ENCODE measurements at regions not wholly inside any gene's neighbourhood (a gene's known extent, or its start where the extent isn't known, plus 50 kb on each side); places are given as distances from the start of the nearest gene placed in this dataset.

DNA sequence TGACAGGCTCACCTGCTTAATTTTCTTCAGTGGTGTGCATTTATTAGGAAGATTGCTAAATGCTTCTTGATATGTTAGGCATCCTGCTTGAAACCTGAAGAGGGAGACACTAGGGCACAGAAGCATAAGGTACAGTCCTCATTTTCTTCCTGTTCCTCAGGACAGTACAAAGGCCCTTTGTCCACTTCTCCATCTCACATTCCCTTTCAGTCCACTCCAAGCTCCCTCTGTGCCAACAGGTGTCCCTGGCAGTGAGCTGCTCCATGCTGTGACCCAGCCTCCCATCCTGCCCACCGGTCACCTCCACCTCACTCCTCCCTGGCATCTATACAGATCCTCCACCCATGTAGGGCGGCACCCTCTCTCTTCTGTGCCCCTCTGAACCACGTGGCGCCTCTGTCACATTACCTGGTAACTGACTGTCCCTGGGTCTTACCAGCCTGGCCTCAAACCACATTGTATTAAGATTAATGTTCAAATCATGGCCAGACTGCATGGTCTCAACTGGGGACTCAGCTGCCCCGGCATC lies 162.8 kb downstream of the VAPA start:
- Histone ChIP-seq H3K27me3 (ENCODE audit: control insufficient read depth in 2 of 2, insufficient read depth in 2 of 2, low read length in 2 of 2) (no peaks in the 10 kb centered on the region), H3K36me3 (ENCODE audit: control insufficient read depth in 2 of 3, insufficient read depth in 3 of 3, low read length in 3 of 3) (no peaks in the 10 kb centered on the region), H3K4me1 (ENCODE audit: control insufficient read depth in 2 of 2, insufficient read depth in 2 of 2, low read length in 2 of 2) (no peaks in the 10 kb centered on the region), H3K27ac (ENCODE audit: low read depth, low read length) (no peak overlapping the region), H3K4me3 (ENCODE audit: low read length) (no peak overlapping the region), H3K9me3 (ENCODE audit: control insufficient read depth in 2 of 3, low read length in 3 of 3) (no peaks in the 10 kb centered on the region)
- Mint-ChIP-seq H3K4me1 (peaks cover 0 to 8% (median 0%) of the 10 kb centered on the region in 7 donors), H3K4me3 (no peak overlapping the region), H3K27me3 (peaks cover 3 to 6% (median 4%) of the 10 kb centered on the region in 5 donors), H3K27ac (no peak overlapping the region), H3K36me3 (peaks cover 0 to 3% (median 0%) of the 10 kb centered on the region in 5 donors), H3K9me3 (peaks cover 0 to 6% (median 0%) of the 10 kb centered on the region in 11 donors)
- ChIA-PET POLR2A (no interaction called here), CTCF (no interaction called here)
- no peak for ATAC-seq
- DNase-seq: no peak
- intact Hi-C loops (cut with micrococcal nuclease): no loop called here

- H3K9me3 ChIP-seq (ENCODE audit: control insufficient read depth in 2 of 3, low read length in 3 of 3): no peaks in the 10 kb centered on the region
- H3K27me3 Mint-ChIP-seq: peaks cover 3 to 6% (median 4%) of the 10 kb centered on the region in 5 donors
- H3K9me3 Mint-ChIP-seq: peaks cover 4 to 18% (median 9%) of the 10 kb centered on the region in 11 donors
- ChIA-PET CTCF (no interaction called here), POLR2A (no interaction called here)
- H3K4me3 Mint-ChIP-seq: no peak overlapping the region
- H3K27me3 ChIP-seq (ENCODE audit: control insufficient read depth in 2 of 2, insufficient read depth in 2 of 2, low read length in 2 of 2): no peaks in the 10 kb centered on the region
- peaks cover 0 to 7% (median 4%) of the 10 kb centered on the region in 5 donors for H3K36me3 Mint-ChIP-seq
- no peaks in the 10 kb centered on the region for H3K36me3 ChIP-seq (ENCODE audit: control insufficient read depth in 2 of 3, insufficient read depth in 3 of 3, low read length in 3 of 3)
- H3K27ac ChIP-seq (ENCODE audit: low read depth, low read length): no peak overlapping the region
- H3K4me1 Mint-ChIP-seq: peaks cover 0 to 8% (median 0%) of the 10 kb centered on the region in 7 donors
- intact Hi-C loops (cut with micrococcal nuclease): no loop called here
- no peaks in the 10 kb centered on the region for H3K4me1 ChIP-seq (ENCODE audit: control insufficient read depth in 2 of 2, insufficient read depth in 2 of 2, low read length in 2 of 2)
- no peak for ATAC-seq
- DNase-seq: no peak
- no peak overlapping the region for H3K27ac Mint-ChIP-seq
- no peak overlapping the region for H3K4me3 ChIP-seq (ENCODE audit: low read length)
Measured at GRCh38 chr18:10077986-10078385, 164.2 kb downstream of the VAPA start.

DNA sequence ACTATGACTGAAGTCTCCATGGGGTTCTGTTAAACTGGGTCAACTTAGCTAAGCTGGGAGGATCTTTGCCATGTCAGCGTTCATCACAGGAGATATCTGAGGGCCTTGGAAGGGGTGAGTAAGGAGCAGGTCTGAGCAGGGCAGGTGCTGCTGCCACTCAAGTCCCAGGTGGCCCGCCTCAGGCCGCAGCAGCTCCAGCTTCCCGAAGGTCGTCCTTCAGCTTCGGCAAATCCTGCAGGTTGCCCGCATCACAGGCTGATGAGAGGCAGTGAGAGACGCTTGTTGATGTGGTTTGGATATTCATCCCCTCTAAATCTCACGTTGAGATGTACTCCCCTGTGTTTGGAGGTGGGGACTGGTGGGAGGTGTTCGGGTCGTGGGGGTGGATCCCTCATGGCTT lies 166.6 kb downstream of the VAPA start:
- H3K9me3 ChIP-seq (ENCODE audit: control insufficient read depth in 2 of 3, low read length in 3 of 3): no peaks in the 10 kb centered on the region
- peaks cover 4 to 27% (median 14%) of the 10 kb centered on the region in 11 donors for H3K9me3 Mint-ChIP-seq
- POLR2A ChIA-PET: no interaction called here
- H3K4me3 Mint-ChIP-seq: no peak overlapping the region
- no peak overlapping the region for H3K4me3 ChIP-seq (ENCODE audit: low read length)
- H3K27me3 ChIP-seq (ENCODE audit: control insufficient read depth in 2 of 2, insufficient read depth in 2 of 2, low read length in 2 of 2): no peaks in the 10 kb centered on the region
- no peak overlapping the region for H3K27ac ChIP-seq (ENCODE audit: low read depth, low read length)
- DNase-seq (no peak), ATAC-seq (no peak)
- H3K27me3 Mint-ChIP-seq: peaks cover 3 to 6% (median 4%) of the 10 kb centered on the region in 5 donors
- CTCF ChIA-PET: no interaction called here
- H3K36me3 Mint-ChIP-seq: peaks cover 0 to 7% (median 4%) of the 10 kb centered on the region in 5 donors
- H3K4me1 Mint-ChIP-seq: no peaks in the 10 kb centered on the region
- no peak overlapping the region for H3K27ac Mint-ChIP-seq
- H3K4me1 ChIP-seq (ENCODE audit: control insufficient read depth in 2 of 2, insufficient read depth in 2 of 2, low read length in 2 of 2): no peaks in the 10 kb centered on the region
- intact Hi-C loops (cut with micrococcal nuclease): no loop called here
- no peaks in the 10 kb centered on the region for H3K36me3 ChIP-seq (ENCODE audit: control insufficient read depth in 2 of 3, insufficient read depth in 3 of 3, low read length in 3 of 3)

- DNase-seq (no peak), ATAC-seq (no peak)
- H3K4me3 ChIP-seq (ENCODE audit: low read length): no peak overlapping the region
- no peaks in the 10 kb centered on the region for H3K9me3 ChIP-seq (ENCODE audit: control insufficient read depth in 2 of 3, low read length in 3 of 3)
- H3K27me3 ChIP-seq (ENCODE audit: control insufficient read depth in 2 of 2, insufficient read depth in 2 of 2, low read length in 2 of 2): no peaks in the 10 kb centered on the region
- H3K4me1 Mint-ChIP-seq: no peaks in the 10 kb centered on the region
- ChIA-PET POLR2A (no interaction called here), CTCF (no interaction called here)
- H3K4me1 ChIP-seq (ENCODE audit: control insufficient read depth in 2 of 2, insufficient read depth in 2 of 2, low read length in 2 of 2): no peaks in the 10 kb centered on the region
- H3K36me3 Mint-ChIP-seq: peaks cover 0 to 10% (median 4%) of the 10 kb centered on the region in 5 donors
- intact Hi-C loops (cut with micrococcal nuclease): no loop called here
- no peaks in the 10 kb centered on the region for H3K36me3 ChIP-seq (ENCODE audit: control insufficient read depth in 2 of 3, insufficient read depth in 3 of 3, low read length in 3 of 3)
- H3K4me3 Mint-ChIP-seq: no peak overlapping the region
- H3K9me3 Mint-ChIP-seq: peaks cover 4 to 27% (median 14%) of the 10 kb centered on the region in 11 donors
- no peak overlapping the region for H3K27ac ChIP-seq (ENCODE audit: low read depth, low read length)
- H3K27ac Mint-ChIP-seq: no peak overlapping the region
- peaks cover 0 to 11% (median 0%) of the 10 kb centered on the region in 5 donors for H3K27me3 Mint-ChIP-seq
Measured at GRCh38 chr18:10081492-10081891, 167.7 kb downstream of the VAPA start.

DNA sequence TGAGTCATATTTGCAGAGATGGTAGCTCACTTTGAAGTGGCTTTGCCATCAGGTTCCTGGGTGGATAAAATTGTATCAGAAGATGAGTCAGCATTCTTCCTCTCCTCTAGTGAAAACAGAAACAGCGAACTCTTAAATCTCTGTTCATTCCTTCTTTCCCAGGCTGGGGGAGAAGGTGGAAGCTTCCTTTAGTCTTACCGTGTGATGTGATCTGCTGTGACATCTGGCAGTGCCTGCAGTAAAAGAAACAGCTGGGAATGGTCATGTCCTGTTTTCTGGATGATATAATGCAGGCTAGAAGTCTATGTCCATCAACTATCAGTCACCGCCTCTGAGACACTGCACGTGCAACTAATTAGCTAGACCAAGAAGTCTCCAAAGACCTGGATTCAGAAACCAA lies 171.6 kb downstream of the VAPA start:
- Mint-ChIP-seq H3K9me3 (peaks cover 5 to 27% (median 14%) of the 10 kb centered on the region in 11 donors), H3K27me3 (peaks cover 0 to 26% (median 5%) of the 10 kb centered on the region in 5 donors), H3K27ac (no peak overlapping the region), H3K4me1 (peaks cover 0 to 8% (median 0%) of the 10 kb centered on the region in 7 donors), H3K4me3 (no peak overlapping the region), H3K36me3 (peaks cover 0 to 10% (median 4%) of the 10 kb centered on the region in 5 donors)
- Histone ChIP-seq H3K4me3 (ENCODE audit: low read length) (no peak overlapping the region), H3K36me3 (ENCODE audit: control insufficient read depth in 2 of 3, insufficient read depth in 3 of 3, low read length in 3 of 3) (no peaks in the 10 kb centered on the region), H3K27ac (ENCODE audit: low read depth, low read length) (no peak overlapping the region), H3K27me3 (ENCODE audit: control insufficient read depth in 2 of 2, insufficient read depth in 2 of 2, low read length in 2 of 2) (no peaks in the 10 kb centered on the region), H3K9me3 (ENCODE audit: control insufficient read depth in 2 of 3, low read length in 3 of 3) (no peaks in the 10 kb centered on the region), H3K4me1 (ENCODE audit: control insufficient read depth in 2 of 2, insufficient read depth in 2 of 2, low read length in 2 of 2) (no peaks in the 10 kb centered on the region)
- intact Hi-C loops (cut with micrococcal nuclease): no loop called here
- CTCF ChIA-PET: no interaction called here
- POLR2A ChIA-PET: no interaction called here
- ATAC-seq: no peak
- DNase-seq: no peak

- Histone ChIP-seq H3K36me3 (ENCODE audit: control insufficient read depth in 2 of 3, insufficient read depth in 3 of 3, low read length in 3 of 3) (no peaks in the 10 kb centered on the region), H3K27ac (ENCODE audit: low read depth, low read length) (no peak overlapping the region), H3K4me3 (ENCODE audit: low read length) (no peak overlapping the region), H3K4me1 (ENCODE audit: control insufficient read depth in 2 of 2, insufficient read depth in 2 of 2, low read length in 2 of 2) (no peaks in the 10 kb centered on the region), H3K27me3 (ENCODE audit: control insufficient read depth in 2 of 2, insufficient read depth in 2 of 2, low read length in 2 of 2) (no peaks in the 10 kb centered on the region), H3K9me3 (ENCODE audit: control insufficient read depth in 2 of 3, low read length in 3 of 3) (no peaks in the 10 kb centered on the region)
- Mint-ChIP-seq H3K27ac (no peak overlapping the region), H3K4me3 (no peak overlapping the region), H3K27me3 (peaks cover 1 to 30% (median 4%) of the 10 kb centered on the region in 5 donors), H3K9me3 (peaks cover 5 to 27% (median 14%) of the 10 kb centered on the region in 11 donors), H3K36me3 (peaks cover 0 to 10% (median 4%) of the 10 kb centered on the region in 5 donors), H3K4me1 (peaks cover 0 to 10% (median 0%) of the 10 kb centered on the region in 7 donors)
- CTCF ChIA-PET: no interaction called here
- POLR2A ChIA-PET: no interaction called here
- intact Hi-C loops (cut with micrococcal nuclease): no loop called here
- ATAC-seq (no peak), DNase-seq (no peak)
Measured at GRCh38 chr18:10085876-10086275, 172.1 kb downstream of the VAPA start.

- no peak for ATAC-seq
- intact Hi-C loops (cut with micrococcal nuclease): no loop called here
- no peaks in the 10 kb centered on the region for H3K4me1 ChIP-seq (ENCODE audit: control insufficient read depth in 2 of 2, insufficient read depth in 2 of 2, low read length in 2 of 2)
- H3K27me3 ChIP-seq (ENCODE audit: control insufficient read depth in 2 of 2, insufficient read depth in 2 of 2, low read length in 2 of 2): no peaks in the 10 kb centered on the region
- no peak overlapping the region for H3K27ac Mint-ChIP-seq
- H3K36me3 Mint-ChIP-seq: peaks cover 0 to 10% (median 4%) of the 10 kb centered on the region in 5 donors
- POLR2A ChIA-PET: no interaction called here
- no peak overlapping the region for H3K4me3 ChIP-seq (ENCODE audit: low read length)
- H3K9me3 Mint-ChIP-seq: peaks cover 4 to 22% (median 14%) of the 10 kb centered on the region in 11 donors
- no peak for DNase-seq
- peaks cover 0 to 12% (median 0%) of the 10 kb centered on the region in 7 donors for H3K4me1 Mint-ChIP-seq
- CTCF ChIA-PET: no interaction called here
- H3K27me3 Mint-ChIP-seq: peaks cover 0 to 29% (median 5%) of the 10 kb centered on the region in 5 donors
- no peak overlapping the region for H3K4me3 Mint-ChIP-seq
- H3K36me3 ChIP-seq (ENCODE audit: control insufficient read depth in 2 of 3, insufficient read depth in 3 of 3, low read length in 3 of 3): no peaks in the 10 kb centered on the region
- no peaks in the 10 kb centered on the region for H3K9me3 ChIP-seq (ENCODE audit: control insufficient read depth in 2 of 3, low read length in 3 of 3)
- H3K27ac ChIP-seq (ENCODE audit: low read depth, low read length): no peak overlapping the region
Measured at GRCh38 chr18:10086458-10087210, 172.8 kb downstream of the VAPA start.

All from naive thymus-derived CD4-positive, alpha-beta T cell (primary cell).